KMS-11 (cell line): ENCODE measurements at regions not wholly inside any gene's neighbourhood (a gene's known extent, or its start where the extent isn't known, plus 50 kb on each side); places are given as distances from the start of the nearest gene placed in this dataset.
"Not testable (repeated sequence)": the region's sequence is repeated elsewhere in the genome, so short reads cannot be mapped to it uniquely, and the experiment has no call there.

Experiments
- H2AFZ ChIP-seq: fragments of 200-600 bp; sonication (generic); 2 replicates; pipeline ENCODE4 v1.6.1; 2016; ENCODE audit warnings: antibody characterized with exemption, mixed run types, low read depth
- H3K27ac ChIP-seq: fragments of 200-600 bp; sonication (generic); 2 replicates; pipeline ENCODE4 v1.6.1; 2016; ENCODE audit warnings: mild to moderate bottlenecking, mixed run types
- H3K27me3 ChIP-seq: fragments of 200-600 bp; sonication (generic); 2 replicates; pipeline ENCODE4 v1.6.1; 2017; ENCODE audit warnings: mild to moderate bottlenecking, low read depth, mixed run types, moderate library complexity; ENCODE audit not compliant: insufficient read depth
- H3K36me3 ChIP-seq: fragments of 200-600 bp; sonication (generic); 2 replicates; pipeline ENCODE4 v1.6.1; 2017; ENCODE audit warnings: mild to moderate bottlenecking, mixed run types; ENCODE audit not compliant: insufficient read depth
- H3K4me1 ChIP-seq: fragments of 200-600 bp; sonication (generic); 2 replicates; pipeline ENCODE4 v1.6.1; 2016; ENCODE audit warnings: mild to moderate bottlenecking, low read depth, mixed run types; ENCODE audit not compliant: poor library complexity, severe bottlenecking
- H3K4me2 ChIP-seq: fragments of 200-600 bp; sonication (generic); 2 replicates; pipeline ENCODE4 v1.7.0; 2016; ENCODE audit warnings: mild to moderate bottlenecking, mixed run types
- H3K4me3 ChIP-seq: fragments of 200-600 bp; sonication (generic); IDR thresholded peaks from 2 replicates; pipeline ENCODE4 v1.6.1; 2017; ENCODE audit warnings: low read depth, low read length, mixed read lengths; ENCODE audit not compliant: insufficient read depth
- H3K79me2 ChIP-seq: fragments of 200-600 bp; sonication (generic); 2 replicates; pipeline ENCODE4 v1.6.1; 2016; ENCODE audit warnings: low read depth, mixed run types; ENCODE audit not compliant: insufficient read depth
- H3K9ac ChIP-seq: fragments of 200-600 bp; sonication (generic); 2 replicates; pipeline ENCODE4 v1.6.1; 2016; ENCODE audit warnings: mild to moderate bottlenecking, mixed run types
- H4K20me1 ChIP-seq: fragments of 200-600 bp; sonication (generic); 2 replicates; pipeline ENCODE4 v1.6.1; 2016; ENCODE audit warnings: mild to moderate bottlenecking, mixed run types; ENCODE audit not compliant: insufficient read depth
- CTCF ChIP-seq: fragments of 200-600 bp; sonication (generic); conservative IDR thresholded peaks from 2 replicates; pipeline ENCODE4 v1.6.1; 2017; ENCODE audit warnings: low read depth, mild to moderate bottlenecking, antibody characterized with exemption, low read length, moderate library complexity, mixed read lengths

- H4K20me1 ChIP-seq: no peaks in the 10 kb centered on the region
- H3K4me3 ChIP-seq: no peak overlapping the region
- H3K9ac ChIP-seq: no peak overlapping the region
- no peak for TF ChIP-seq CTCF
- H2AFZ ChIP-seq: no peak overlapping the region
- H3K36me3 ChIP-seq: no peaks in the 10 kb centered on the region
- no peaks in the 10 kb centered on the region for H3K79me2 ChIP-seq
- no peaks in the 10 kb centered on the region for H3K27me3 ChIP-seq
- H3K27ac ChIP-seq: no peak overlapping the region
- H3K4me2 ChIP-seq: no peak overlapping the region
- H3K4me1 ChIP-seq: no peaks in the 10 kb centered on the region
These were observed 413.6 kb upstream of the GRAMD2B start for GRCh38 chr5:126009566-126009965.

DNA sequence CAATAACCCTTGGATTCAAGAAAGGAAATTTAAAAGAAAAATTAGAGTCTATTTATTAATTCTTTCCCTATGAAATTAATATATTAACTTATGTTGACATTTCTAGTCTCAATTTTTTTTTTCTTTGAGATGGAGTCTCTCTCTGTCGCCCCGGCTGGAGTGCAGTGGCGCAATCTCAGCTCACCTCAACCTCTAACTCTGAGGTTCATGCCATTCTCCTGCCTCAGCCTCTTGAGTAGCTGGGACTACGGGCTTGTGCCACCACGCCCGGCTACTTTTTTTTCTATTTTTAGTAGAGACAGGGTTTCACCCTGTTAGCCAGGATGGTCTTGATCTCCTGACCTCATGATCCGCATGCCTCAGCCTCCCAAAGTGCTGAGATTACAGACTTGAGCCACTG lies 411.7 kb upstream of the GRAMD2B start:
- H3K4me3 ChIP-seq, H3K27ac ChIP-seq, H2AFZ ChIP-seq, H4K20me1 ChIP-seq, H3K36me3 ChIP-seq, H3K4me2 ChIP-seq, H3K4me1 ChIP-seq, H3K79me2 ChIP-seq, H3K27me3 ChIP-seq, H3K9ac ChIP-seq: not testable (repeated sequence)

DNA sequence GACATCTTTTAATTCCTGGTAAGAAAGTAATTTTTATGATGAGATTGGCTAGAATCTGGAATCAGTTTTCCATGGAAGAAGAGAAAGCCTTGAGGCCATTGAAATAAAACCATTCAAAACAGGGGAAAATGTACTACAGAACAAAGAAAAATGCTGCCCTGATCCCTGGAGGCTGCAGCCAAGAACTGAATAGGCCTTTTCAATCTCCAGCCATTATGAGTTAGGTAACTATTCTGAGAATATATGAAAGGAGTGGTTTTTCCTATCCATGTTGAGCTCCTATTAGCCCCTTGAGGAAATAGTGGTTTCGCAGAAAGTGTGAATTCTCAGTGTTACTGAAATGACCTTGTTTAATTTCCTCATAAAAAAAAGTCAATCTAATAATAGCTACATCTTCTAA lies 408.5 kb upstream of the GRAMD2B start:
- no peak overlapping the region for H3K4me2 ChIP-seq
- H3K4me3 ChIP-seq: no peak overlapping the region
- TF ChIP-seq CTCF: no peak
- H3K9ac ChIP-seq: no peak overlapping the region
- no peaks in the 10 kb centered on the region for H3K4me1 ChIP-seq
- H3K27me3 ChIP-seq: no peaks in the 10 kb centered on the region
- H4K20me1 ChIP-seq: no peaks in the 10 kb centered on the region
- H3K27ac ChIP-seq: no peak overlapping the region
- H3K36me3 ChIP-seq: no peaks in the 10 kb centered on the region
- H3K79me2 ChIP-seq: no peaks in the 10 kb centered on the region
- H2AFZ ChIP-seq: no peak overlapping the region

DNA sequence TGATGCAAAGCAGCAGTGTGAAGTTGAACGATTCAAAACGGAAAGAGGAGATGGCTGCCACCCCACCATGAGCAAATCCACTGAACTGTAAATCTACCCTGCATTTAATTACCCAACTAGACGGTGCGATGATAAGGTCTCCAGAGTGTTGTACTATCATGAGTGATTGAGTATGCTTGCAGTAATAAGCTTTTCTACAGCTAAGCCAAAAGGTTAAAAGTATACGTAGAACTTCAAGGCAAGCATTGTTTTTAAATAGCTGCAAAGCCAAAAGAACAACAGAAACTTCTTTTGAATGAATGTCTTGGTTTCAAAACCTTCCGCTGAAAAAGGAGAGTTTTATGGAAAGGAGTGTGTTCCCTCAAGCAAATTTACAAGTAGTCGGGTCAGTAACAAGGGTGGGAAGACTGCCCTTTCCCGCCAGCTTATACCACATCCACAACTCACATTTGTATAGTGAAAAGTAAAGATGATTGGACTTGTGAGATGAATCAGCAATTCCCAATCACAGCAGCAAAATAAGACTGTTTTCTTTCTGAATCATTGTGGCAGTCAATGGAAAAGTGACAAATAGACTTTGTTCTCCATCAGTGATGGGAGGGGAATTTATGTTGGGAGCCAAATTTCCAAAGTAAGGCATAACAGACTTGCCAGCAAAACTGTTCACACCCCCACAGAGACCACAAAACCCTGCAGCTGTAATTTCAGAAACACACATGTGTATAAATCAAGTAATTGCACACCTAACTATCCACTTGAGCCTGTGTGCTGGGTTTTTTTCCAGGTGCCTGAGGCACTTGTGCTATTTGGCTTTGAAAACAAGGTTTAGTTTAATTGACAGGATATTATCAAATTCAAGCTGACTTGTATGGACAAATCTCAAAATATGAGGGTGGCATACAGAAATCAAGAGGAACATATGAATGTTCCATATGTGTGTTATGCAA lies 407.7 kb upstream of the GRAMD2B start:
- Histone ChIP-seq H3K9ac (no peak overlapping the region), H3K27me3 (no peaks in the 10 kb centered on the region), H3K4me3 (no peak overlapping the region), H3K79me2 (no peaks in the 10 kb centered on the region), H4K20me1 (no peaks in the 10 kb centered on the region), H2AFZ (no peak overlapping the region), H3K36me3 (no peaks in the 10 kb centered on the region), H3K27ac (no peak overlapping the region), H3K4me2 (no peak overlapping the region), H3K4me1 (no peaks in the 10 kb centered on the region)
- no peak for TF ChIP-seq CTCF

GRCh38 chr5:126016256-126016655 lies 407.0 kb upstream of the GRAMD2B start:
- Histone ChIP-seq H3K4me2 (no peak overlapping the region), H3K79me2 (no peaks in the 10 kb centered on the region), H3K4me1 (no peaks in the 10 kb centered on the region), H3K27ac (no peak overlapping the region), H3K36me3 (no peaks in the 10 kb centered on the region), H3K27me3 (no peaks in the 10 kb centered on the region), H2AFZ (no peak overlapping the region), H3K9ac (no peak overlapping the region), H3K4me3 (no peak overlapping the region), H4K20me1 (no peaks in the 10 kb centered on the region)
- TF ChIP-seq CTCF: no peak
